ENCODE measurements at regions not wholly inside any gene's neighbourhood (a gene's known extent, or its start where the extent isn't known, plus 50 kb on each side); places are given as distances from the start of the nearest gene placed in this dataset.

GRCh38 chr10:78812571-78813318, 256.0 kb upstream of the ZMIZ1 start:
- in situ Hi-C loops (cut with HindIII; ENCODE audit: low pct_unique_long_range_greater_than_20kb, low sequenced_read_pairs): no loop called here
- DNase-seq (ENCODE audit: low read depth, low spot score): no peak

GRCh38 chr10:78813526-78813925, 255.2 kb upstream of the ZMIZ1 start:
- DNase-seq (ENCODE audit: low read depth, low spot score): no peak
- in situ Hi-C loops (cut with HindIII; ENCODE audit: low pct_unique_long_range_greater_than_20kb, low sequenced_read_pairs): no loop called here

DNA sequence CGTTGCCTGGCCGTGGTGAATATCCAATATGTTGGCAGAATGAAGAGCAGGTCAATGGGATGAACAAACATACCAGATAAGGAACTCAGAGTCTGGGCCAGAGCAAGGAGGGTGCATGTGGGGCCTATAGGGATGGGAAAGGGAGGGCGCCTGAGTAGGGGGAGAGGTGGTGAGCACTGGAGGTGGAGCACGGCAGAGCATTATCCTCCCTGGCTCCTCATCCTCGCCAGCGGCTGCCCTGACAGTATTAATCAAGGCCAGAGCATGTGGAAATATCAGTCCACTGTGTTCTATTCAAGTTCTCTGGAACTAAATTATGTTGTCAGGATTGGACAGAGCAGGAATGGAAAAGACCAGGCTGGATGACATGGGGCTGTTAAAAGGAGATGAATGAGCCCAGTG, 254.8 kb upstream of the ZMIZ1 start:
- DNase-seq (ENCODE audit: low read depth, low spot score): no peak
- in situ Hi-C loops (cut with HindIII; ENCODE audit: low pct_unique_long_range_greater_than_20kb, low sequenced_read_pairs): no loop called here

DNA sequence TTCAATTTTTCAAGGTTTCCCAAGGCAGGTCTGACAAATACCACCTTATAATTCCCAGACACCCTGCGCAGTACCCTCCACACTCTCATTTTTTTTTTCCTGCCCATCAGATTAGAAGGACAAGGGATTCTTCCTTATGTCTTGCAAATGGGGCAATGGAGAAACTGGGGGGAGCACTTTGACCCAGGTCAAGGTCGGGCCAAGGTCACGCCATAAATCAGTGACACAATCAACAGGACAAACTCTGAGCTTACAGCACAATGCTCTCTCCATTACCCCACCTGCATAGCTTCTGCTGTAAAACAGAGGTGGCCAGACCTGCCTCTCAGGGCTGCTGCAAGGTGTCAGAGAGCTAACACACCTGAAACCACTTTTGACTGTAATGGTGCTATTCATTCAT, 254.4 kb upstream of the ZMIZ1 start:
- DNase-seq (ENCODE audit: low read depth, low spot score): no peak
- in situ Hi-C loops (cut with HindIII; ENCODE audit: low pct_unique_long_range_greater_than_20kb, low sequenced_read_pairs): no loop called here

DNA sequence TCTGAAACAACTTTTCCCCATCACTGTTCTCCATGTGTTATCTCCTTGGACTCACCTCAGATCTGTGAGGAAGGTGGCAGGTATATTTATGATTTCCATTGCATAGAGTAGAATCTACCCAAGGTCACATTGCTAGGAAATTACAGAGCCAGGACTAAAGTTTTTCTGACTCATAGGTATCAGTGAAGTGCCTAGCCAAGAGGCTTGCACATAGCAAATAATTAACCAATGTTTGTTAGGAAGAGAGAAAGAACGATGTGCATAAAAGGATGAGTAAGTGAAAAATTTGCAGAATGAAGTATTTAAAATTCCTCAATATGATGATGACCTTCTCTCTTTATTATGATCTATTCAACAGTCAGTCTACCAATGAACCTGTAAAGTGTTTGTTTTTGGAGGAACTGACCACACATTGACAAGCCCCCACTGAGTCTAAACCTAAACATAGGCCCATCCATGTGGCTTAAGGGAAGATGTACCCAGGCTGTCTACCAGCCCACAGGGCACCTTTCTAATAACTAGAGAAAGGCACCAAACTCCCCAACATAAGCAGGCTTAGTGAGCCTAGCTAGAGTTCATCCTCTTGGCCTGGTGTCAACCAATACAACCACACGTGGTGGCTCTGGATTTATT, 252.9 kb upstream of the ZMIZ1 start:
- in situ Hi-C loops (cut with HindIII; ENCODE audit: low pct_unique_long_range_greater_than_20kb, low sequenced_read_pairs): no loop called here
- DNase-seq (ENCODE audit: low read depth, low spot score): no peak

- in situ Hi-C loops (cut with HindIII; ENCODE audit: low pct_unique_long_range_greater_than_20kb, low sequenced_read_pairs): no loop called here
- DNase-seq (ENCODE audit: low read depth, low spot score): no peak
Observed at GRCh38 chr10:78817361-78817760, 251.4 kb upstream of the ZMIZ1 start.

GRCh38 chr10:78817804-78818203, 251.0 kb upstream of the ZMIZ1 start:
- in situ Hi-C loops (cut with HindIII; ENCODE audit: low pct_unique_long_range_greater_than_20kb, low sequenced_read_pairs): no loop called here

GRCh38 chr10:78819361-78820006, 249.3 kb upstream of the ZMIZ1 start:
- DNase-seq (ENCODE audit: low read depth, low spot score): no peak
- in situ Hi-C loops (cut with HindIII; ENCODE audit: low pct_unique_long_range_greater_than_20kb, low sequenced_read_pairs): no loop called here

More at GRCh38 chr10:78817804-78818203, 251.0 kb upstream of the ZMIZ1 start:
- DNase-seq (ENCODE audit: low read depth, low spot score): no peak

- in situ Hi-C loops (cut with HindIII; ENCODE audit: low pct_unique_long_range_greater_than_20kb, low sequenced_read_pairs): no loop called here
- no peak for DNase-seq (ENCODE audit: low read depth, low spot score)
Observed at GRCh38 chr10:78820007-78820362, 248.8 kb upstream of the ZMIZ1 start.

DNA sequence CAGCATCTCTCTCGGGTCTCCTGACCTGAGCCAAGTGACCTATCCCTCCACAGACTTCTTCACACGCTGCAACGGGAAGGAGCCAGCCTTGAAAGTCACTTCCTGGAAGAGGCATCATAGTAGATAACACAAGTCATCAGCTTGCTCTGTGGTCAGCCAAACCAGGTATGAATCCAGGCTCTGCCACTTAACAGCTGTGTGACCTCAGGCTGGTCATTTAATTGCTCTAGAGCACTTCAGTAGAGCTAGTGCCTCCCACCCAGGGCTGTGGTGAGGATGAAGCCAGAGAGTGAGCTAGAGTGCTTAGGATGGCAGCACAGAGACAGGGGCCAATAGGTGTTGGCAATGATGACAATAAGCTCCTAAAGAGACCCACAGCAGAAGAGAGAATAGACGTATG, 247.7 kb upstream of the ZMIZ1 start:
- in situ Hi-C loops (cut with HindIII; ENCODE audit: low pct_unique_long_range_greater_than_20kb, low sequenced_read_pairs): no loop called here
- DNase-seq (ENCODE audit: low read depth, low spot score): no peak

DNA sequence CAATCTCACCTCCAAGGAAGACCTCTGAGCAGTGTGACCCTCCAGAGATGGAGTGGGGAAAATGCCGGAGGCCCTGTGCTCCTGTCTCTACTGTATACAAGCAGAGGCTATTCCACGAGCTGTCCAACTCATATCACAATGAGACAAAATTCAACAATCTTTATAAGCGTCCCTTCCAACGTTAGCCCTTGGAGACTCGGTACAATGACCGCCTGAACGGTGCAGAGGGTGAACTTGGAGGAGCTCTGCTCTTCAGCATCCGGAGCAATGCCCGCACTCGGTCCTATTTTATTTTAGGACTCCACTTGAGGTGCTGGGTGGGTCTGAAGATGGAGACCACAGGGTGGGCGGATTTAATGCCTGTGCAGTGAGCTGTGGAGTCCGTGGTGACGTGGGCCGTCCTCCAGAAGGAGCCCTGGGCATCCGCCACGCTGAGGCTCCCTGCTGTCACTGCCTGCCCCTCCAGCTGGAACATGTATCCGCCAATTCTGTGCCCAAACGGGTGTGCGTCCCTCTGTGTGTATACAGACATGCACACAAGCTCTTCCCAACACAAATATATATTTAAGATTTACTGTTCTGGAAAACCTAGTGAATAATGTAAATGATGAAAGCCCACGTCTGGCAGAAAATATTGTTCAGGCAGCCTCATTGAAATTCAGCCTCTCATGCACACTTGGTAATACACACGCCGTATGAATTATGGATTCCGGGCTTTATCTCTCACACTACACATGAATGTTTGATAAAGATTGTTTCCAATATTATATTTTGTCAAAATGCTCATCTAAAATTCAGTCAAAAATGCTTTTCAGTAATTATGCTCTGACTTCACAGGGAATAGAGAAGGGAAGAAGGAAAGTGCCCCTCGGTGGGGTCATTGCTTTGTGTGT, 239.9 kb upstream of the ZMIZ1 start:
- DNase-seq (ENCODE audit: low read depth, low spot score): no peak
- in situ Hi-C loops (cut with HindIII; ENCODE audit: low pct_unique_long_range_greater_than_20kb, low sequenced_read_pairs): no loop called here

GRCh38 chr10:78829565-78829964, 239.2 kb upstream of the ZMIZ1 start:
- no peak for DNase-seq (ENCODE audit: low read depth, low spot score)
- in situ Hi-C loops (cut with HindIII; ENCODE audit: low pct_unique_long_range_greater_than_20kb, low sequenced_read_pairs): no loop called here

DNA sequence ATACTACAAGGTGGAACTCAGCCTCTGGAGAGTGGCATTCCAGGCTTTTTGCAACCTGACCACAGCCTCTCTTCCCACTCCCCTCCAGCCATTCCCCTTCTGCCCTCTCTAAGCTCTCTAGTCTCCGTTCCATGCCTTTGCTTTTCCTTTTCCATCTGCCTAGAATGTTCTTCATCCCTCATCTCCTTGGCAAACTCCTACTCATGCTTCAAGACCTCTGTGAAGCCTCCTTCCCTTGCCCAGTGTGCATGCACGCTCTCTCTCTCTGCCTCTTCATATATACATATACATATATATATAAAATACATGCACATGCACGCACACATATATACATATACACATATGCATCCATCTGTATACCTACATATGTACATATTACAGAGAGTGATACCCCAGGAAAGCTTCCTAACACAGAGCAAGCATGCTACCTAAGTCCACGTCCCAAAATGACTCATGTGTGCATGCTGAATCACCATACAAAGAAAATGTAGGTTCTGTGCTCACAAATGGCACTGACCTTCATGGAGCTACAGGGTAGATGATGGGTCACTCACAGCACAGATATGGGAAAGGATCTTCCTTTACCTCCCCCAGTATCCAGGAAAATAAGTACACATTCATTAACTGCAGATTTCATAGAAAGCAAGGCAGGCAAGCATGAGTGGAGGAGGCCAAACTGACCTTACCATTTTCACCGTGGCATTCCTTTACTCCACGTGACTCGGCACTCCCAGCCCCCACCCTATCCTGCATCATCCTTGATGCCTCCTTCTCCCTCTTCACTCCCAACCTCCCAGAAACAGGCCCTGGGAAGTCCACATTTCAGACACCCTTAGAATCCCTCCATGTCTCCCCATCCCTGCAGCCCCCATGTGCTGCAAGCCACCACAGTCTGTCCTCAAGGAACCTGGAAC, 238.4 kb upstream of the ZMIZ1 start:
- DNase-seq (ENCODE audit: low read depth, low spot score): no peak

DNA sequence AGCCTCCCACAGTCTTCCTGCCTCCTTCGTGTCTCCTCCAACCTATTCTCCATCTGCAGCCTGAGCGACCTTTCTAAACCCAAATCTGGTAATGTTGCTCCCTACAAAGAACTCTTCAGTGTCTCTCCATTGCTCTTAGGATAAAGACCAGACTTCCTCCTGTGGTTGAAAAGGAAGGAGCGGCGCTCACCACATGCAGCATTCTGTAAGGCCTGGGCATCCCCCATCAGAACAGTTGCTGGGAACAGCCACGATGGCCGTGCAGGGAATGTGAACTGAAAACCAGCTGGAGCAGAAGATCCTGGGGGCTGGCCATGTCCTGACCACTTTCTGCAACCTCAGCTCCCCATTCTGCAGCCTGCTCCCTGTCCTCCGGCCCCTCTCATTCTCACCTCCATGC, 237.8 kb upstream of the ZMIZ1 start:
- in situ Hi-C loops (cut with HindIII; ENCODE audit: low pct_unique_long_range_greater_than_20kb, low sequenced_read_pairs): no loop called here
- DNase-seq (ENCODE audit: low read depth, low spot score): no peak

More for the DNA sequence above, 238.4 kb upstream of the ZMIZ1 start:
- in situ Hi-C loops (cut with HindIII; ENCODE audit: low pct_unique_long_range_greater_than_20kb, low sequenced_read_pairs): no loop called here

GRCh38 chr10:78831461-78831860, 237.3 kb upstream of the ZMIZ1 start:
- in situ Hi-C loops (cut with HindIII; ENCODE audit: low pct_unique_long_range_greater_than_20kb, low sequenced_read_pairs): no loop called here
- no peak for DNase-seq (ENCODE audit: low read depth, low spot score)

- in situ Hi-C loops (cut with HindIII; ENCODE audit: low pct_unique_long_range_greater_than_20kb, low sequenced_read_pairs): no loop called here
- DNase-seq (ENCODE audit: low read depth, low spot score): no peak
Observed at GRCh38 chr10:78832281-78832680, 236.5 kb upstream of the ZMIZ1 start.

DNA sequence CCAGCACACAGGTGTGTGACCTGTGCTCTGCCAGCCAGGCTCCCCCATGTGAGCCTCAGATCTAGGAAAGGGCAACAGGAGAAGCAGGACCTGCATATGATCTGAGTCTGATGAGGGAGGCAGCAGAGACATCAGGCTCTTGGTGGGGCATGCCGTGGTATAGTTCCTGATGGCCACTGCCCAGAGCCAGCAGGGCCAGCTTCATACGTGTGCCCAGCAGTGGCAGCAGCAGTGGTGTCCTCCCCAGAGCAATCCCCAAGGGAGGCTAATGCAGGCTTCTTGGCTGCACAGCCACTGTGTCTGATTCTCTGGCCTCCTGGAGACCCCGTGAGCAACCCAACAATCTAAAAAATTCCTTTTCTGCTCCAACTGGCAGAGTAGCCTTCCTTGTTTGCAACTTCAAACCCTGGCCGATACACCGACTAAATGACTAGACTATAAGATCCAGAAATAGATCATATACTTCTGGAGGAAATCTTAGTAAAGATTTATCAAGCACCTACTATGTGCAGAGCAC, 230.6 kb upstream of the ZMIZ1 start:
- in situ Hi-C loops (cut with HindIII; ENCODE audit: low pct_unique_long_range_greater_than_20kb, low sequenced_read_pairs): no loop called here

More for the DNA sequence above, 230.6 kb upstream of the ZMIZ1 start:
- no peak for DNase-seq (ENCODE audit: low read depth, low spot score)
